ENCODE measurements at regions not wholly inside any gene's neighbourhood (a gene's known extent, or its start where the extent isn't known, plus 50 kb on each side); places are given as distances from the start of the nearest gene placed in this dataset.
"Not testable (repeated sequence)": the region's sequence is repeated elsewhere in the genome, so short reads cannot be mapped to it uniquely, and the experiment has no call there.

- DNase-seq = not testable (repeated sequence)
Measured at GRCh38 chr1:81244612-81245011, 556.1 kb upstream of the ADGRL2 start.

- DNase-seq = no peak
Measured at GRCh38 chr1:81242103-81242502, 558.6 kb upstream of the ADGRL2 start.

GRCh38 chr1:81238129-81238528 lies 562.6 kb upstream of the ADGRL2 start:
- no peak for DNase-seq

- no peak for DNase-seq
Measured at GRCh38 chr1:81237473-81238089, 563.2 kb upstream of the ADGRL2 start.

- DNase-seq = no peak
Measured at GRCh38 chr1:81234237-81234636, 566.5 kb upstream of the ADGRL2 start.

GRCh38 chr1:81233591-81233990 lies 567.1 kb upstream of the ADGRL2 start:
- no peak for DNase-seq

- no peak for DNase-seq
Measured at GRCh38 chr1:81232420-81232819, 568.3 kb upstream of the ADGRL2 start.

GRCh38 chr1:81231729-81232038 lies 569.0 kb upstream of the ADGRL2 start:
- no peak for DNase-seq

GRCh38 chr1:81230983-81231728 lies 569.6 kb upstream of the ADGRL2 start:
- no peak for DNase-seq

GRCh38 chr1:81228926-81229325 lies 571.8 kb upstream of the ADGRL2 start:
- DNase-seq = no peak

- no peak for DNase-seq
Measured at GRCh38 chr1:81226603-81226928, 574.2 kb upstream of the ADGRL2 start.

- no peak for DNase-seq
Measured at GRCh38 chr1:81225789-81226602, 574.7 kb upstream of the ADGRL2 start.

GRCh38 chr1:81224222-81224621 lies 576.5 kb upstream of the ADGRL2 start:
- no peak for DNase-seq

- no peak for DNase-seq
Measured at GRCh38 chr1:81221564-81221963, 579.2 kb upstream of the ADGRL2 start.

GRCh38 chr1:81220614-81221071 lies 580.1 kb upstream of the ADGRL2 start:
- DNase-seq = no peak

- no peak for DNase-seq
Measured at GRCh38 chr1:81217058-81217457, 583.7 kb upstream of the ADGRL2 start.

- no peak for DNase-seq
Measured at GRCh38 chr1:81213279-81213678, 587.5 kb upstream of the ADGRL2 start.

- no peak for DNase-seq
Measured at GRCh38 chr1:81209461-81209860, 591.3 kb upstream of the ADGRL2 start.

GRCh38 chr1:81208441-81208840 lies 592.3 kb upstream of the ADGRL2 start:
- no peak for DNase-seq

GRCh38 chr1:81205956-81206355 lies 594.8 kb upstream of the ADGRL2 start:
- no peak for DNase-seq

GRCh38 chr1:81201779-81202178 lies 599.0 kb upstream of the ADGRL2 start:
- DNase-seq = no peak

GRCh38 chr1:81197591-81197990 lies 603.1 kb upstream of the ADGRL2 start:
- no peak for DNase-seq

- DNase-seq = no peak
Measured at GRCh38 chr1:81192647-81193642, 607.8 kb upstream of the ADGRL2 start.
